Rectal smooth muscle tissue (tissue), 1 donor: ENCODE measurements at regions not wholly inside any gene's neighbourhood (a gene's known extent, or its start where the extent isn't known, plus 50 kb on each side); places are given as distances from the start of the nearest gene placed in this dataset.
"Not testable (repeated sequence)": the region's sequence is repeated elsewhere in the genome, so short reads cannot be mapped to it uniquely, and the experiment has no call there.

Experiments used
- H3K27ac ChIP-seq: one replicate; pipeline ENCODE4 v1.7.0; 2013; ENCODE audit warnings: low read depth, low read length, inconsistent platforms
- H3K27me3 ChIP-seq: one replicate; pipeline ENCODE4 v1.7.0; 2013; ENCODE audit warnings: low read length; ENCODE audit not compliant: control insufficient read depth, insufficient read depth
- H3K36me3 ChIP-seq: one replicate; pipeline ENCODE4 v1.7.0; 2013; ENCODE audit warnings: low read length; ENCODE audit not compliant: control insufficient read depth, insufficient read depth
- H3K4me1 ChIP-seq: one replicate; pipeline ENCODE4 v1.7.0; 2013; ENCODE audit warnings: low read length; ENCODE audit not compliant: control insufficient read depth, insufficient read depth
- H3K4me3 ChIP-seq: one replicate; pipeline ENCODE4 v1.7.0; 2013; ENCODE audit warnings: low read length
- H3K9ac ChIP-seq: one replicate; pipeline ENCODE4 v1.7.0; 2013; ENCODE audit warnings: low read length

- H3K9ac ChIP-seq = no peak overlapping the region
- H3K4me3 ChIP-seq = no peak overlapping the region
- H3K27me3 ChIP-seq = no peaks in the 10 kb centered on the region
- no peaks in the 10 kb centered on the region for H3K4me1 ChIP-seq
- no peaks in the 10 kb centered on the region for H3K36me3 ChIP-seq
- no peak overlapping the region for H3K27ac ChIP-seq
Observed at GRCh38 chr5:93235761-93236160, 345.3 kb downstream of the NR2F1-AS1 start.

GRCh38 chr5:93226202-93226735, 354.8 kb downstream of the NR2F1-AS1 start:
- H3K4me1 ChIP-seq = no peaks in the 10 kb centered on the region
- no peaks in the 10 kb centered on the region for H3K36me3 ChIP-seq
- H3K4me3 ChIP-seq = no peak overlapping the region
- no peak overlapping the region for H3K27ac ChIP-seq
- no peak overlapping the region for H3K9ac ChIP-seq
- no peaks in the 10 kb centered on the region for H3K27me3 ChIP-seq

- Histone ChIP-seq H3K4me3 (no peak overlapping the region), H3K27me3 (no peaks in the 10 kb centered on the region), H3K9ac (no peak overlapping the region), H3K4me1 (no peaks in the 10 kb centered on the region), H3K36me3 (no peaks in the 10 kb centered on the region), H3K27ac (no peak overlapping the region)
Observed at GRCh38 chr5:93225748-93226147, 355.3 kb downstream of the NR2F1-AS1 start.

DNA sequence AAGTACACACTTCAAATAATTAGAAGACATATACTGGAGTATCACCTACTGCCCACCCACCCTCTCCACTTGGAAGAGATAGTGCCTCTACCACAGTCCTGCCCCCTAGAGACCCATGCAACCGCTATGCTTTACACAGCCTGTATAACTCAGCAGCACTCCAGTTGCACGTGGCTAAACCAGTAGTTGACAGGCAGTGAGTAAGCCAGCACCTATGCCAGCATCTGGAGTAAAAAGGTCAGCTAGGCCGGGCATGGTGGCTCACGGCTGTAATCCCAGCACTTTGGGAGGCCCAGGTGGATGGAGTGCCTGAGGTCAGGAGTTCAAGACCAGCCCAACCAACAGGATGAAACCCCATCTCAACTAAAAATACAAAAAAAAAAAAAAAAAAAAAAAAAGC, 356.4 kb downstream of the NR2F1-AS1 start:
- H3K27me3 ChIP-seq = no peaks in the 10 kb centered on the region
- no peak overlapping the region for H3K9ac ChIP-seq
- no peaks in the 10 kb centered on the region for H3K36me3 ChIP-seq
- no peak overlapping the region for H3K27ac ChIP-seq
- no peak overlapping the region for H3K4me3 ChIP-seq
- H3K4me1 ChIP-seq = no peaks in the 10 kb centered on the region

DNA sequence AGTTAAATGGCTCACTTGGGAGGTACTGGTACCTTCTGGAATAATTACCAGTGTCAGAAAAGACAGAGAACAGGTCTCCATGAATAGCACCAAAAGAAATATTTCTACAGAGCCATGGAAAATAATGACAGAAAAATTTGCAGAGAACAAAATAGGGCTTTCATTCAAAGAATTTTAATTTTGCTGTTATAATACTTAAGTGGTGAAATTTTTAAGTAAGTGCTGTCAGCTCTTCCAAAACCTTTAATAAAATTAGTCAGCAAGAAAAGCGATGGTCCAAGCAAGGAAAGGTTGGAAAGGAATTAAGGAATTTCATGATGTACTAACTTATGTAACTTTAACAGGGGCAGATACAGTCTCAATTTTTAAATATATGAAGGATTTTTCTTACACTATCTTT, 359.2 kb downstream of the NR2F1-AS1 start:
- Histone ChIP-seq H3K9ac (no peak overlapping the region), H3K27me3 (no peaks in the 10 kb centered on the region), H3K4me3 (no peak overlapping the region), H3K4me1 (no peaks in the 10 kb centered on the region), H3K27ac (no peak overlapping the region), H3K36me3 (no peaks in the 10 kb centered on the region)

DNA sequence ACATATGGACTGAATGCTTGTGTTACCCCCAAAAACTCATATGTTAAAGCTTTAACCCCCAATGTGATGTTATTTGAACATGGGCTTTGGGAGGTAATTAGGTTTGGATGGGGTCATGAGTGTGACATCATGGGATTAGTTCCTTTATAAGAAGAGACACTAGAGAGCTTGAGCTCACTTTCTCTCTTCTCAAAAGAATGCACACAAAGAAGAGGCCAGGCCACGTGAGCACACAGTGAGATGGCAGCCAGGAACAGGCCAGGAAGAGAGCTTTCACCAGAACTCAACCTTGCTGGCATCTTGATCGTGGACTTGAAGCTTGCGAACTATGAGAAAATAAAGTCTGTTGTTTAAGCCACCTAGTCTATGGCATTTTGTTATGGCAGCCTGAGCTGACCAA, 360.6 kb downstream of the NR2F1-AS1 start:
- H3K36me3 ChIP-seq = no peaks in the 10 kb centered on the region
- H3K27ac ChIP-seq = no peak overlapping the region
- no peak overlapping the region for H3K9ac ChIP-seq
- H3K27me3 ChIP-seq = no peaks in the 10 kb centered on the region
- H3K4me3 ChIP-seq = no peak overlapping the region
- no peaks in the 10 kb centered on the region for H3K4me1 ChIP-seq

GRCh38 chr5:93219641-93220145, 361.3 kb downstream of the NR2F1-AS1 start:
- Histone ChIP-seq H3K4me1 (no peaks in the 10 kb centered on the region), H3K27me3 (no peaks in the 10 kb centered on the region), H3K27ac (no peak overlapping the region), H3K4me3 (no peak overlapping the region), H3K9ac (no peak overlapping the region), H3K36me3 (no peaks in the 10 kb centered on the region)

- H3K27ac ChIP-seq, H3K27me3 ChIP-seq, H3K36me3 ChIP-seq, H3K4me3 ChIP-seq, H3K9ac ChIP-seq, H3K4me1 ChIP-seq: not testable (repeated sequence)
Observed at GRCh38 chr5:93213111-93213794, 367.8 kb downstream of the NR2F1-AS1 start.

DNA sequence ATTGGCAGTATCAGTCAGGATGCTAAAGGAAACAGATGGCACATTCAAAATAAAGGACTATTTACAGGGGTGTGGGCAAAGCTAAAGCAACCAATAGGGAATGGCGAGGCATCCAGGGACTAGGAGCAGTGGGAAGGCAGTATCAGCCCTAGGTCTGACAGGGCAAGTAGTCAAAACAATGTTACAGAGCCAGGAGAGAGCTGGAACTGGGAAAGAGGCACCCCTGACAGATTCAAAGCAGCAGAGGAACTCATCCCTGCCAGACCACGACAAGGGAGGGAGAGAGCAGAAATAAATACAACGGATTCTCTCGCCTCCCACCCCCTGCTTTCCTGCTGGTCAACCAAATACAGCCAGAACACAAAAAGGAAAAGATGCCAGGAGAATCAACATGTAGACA, 371.5 kb downstream of the NR2F1-AS1 start:
- Histone ChIP-seq H3K27ac (no peak overlapping the region), H3K4me3 (no peak overlapping the region)

GRCh38 chr5:93208141-93208751, 372.8 kb downstream of the NR2F1-AS1 start:
- H3K27ac ChIP-seq = no peak overlapping the region
- H3K27me3 ChIP-seq = no peaks in the 10 kb centered on the region
- no peaks in the 10 kb centered on the region for H3K36me3 ChIP-seq
- H3K9ac ChIP-seq = no peak overlapping the region
- H3K4me1 ChIP-seq = no peaks in the 10 kb centered on the region
- H3K4me3 ChIP-seq = no peak overlapping the region

More for the DNA sequence above, 371.5 kb downstream of the NR2F1-AS1 start:
- Histone ChIP-seq H3K9ac (no peak overlapping the region), H3K36me3 (no peaks in the 10 kb centered on the region), H3K27me3 (no peaks in the 10 kb centered on the region), H3K4me1 (no peaks in the 10 kb centered on the region)

- H3K27me3 ChIP-seq = no peaks in the 10 kb centered on the region
- H3K9ac ChIP-seq = no peak overlapping the region
- H3K4me3 ChIP-seq = no peak overlapping the region
- H3K27ac ChIP-seq = no peak overlapping the region
- no peaks in the 10 kb centered on the region for H3K36me3 ChIP-seq
- H3K4me1 ChIP-seq = no peaks in the 10 kb centered on the region
Observed at GRCh38 chr5:93206203-93206602, 374.8 kb downstream of the NR2F1-AS1 start.

GRCh38 chr5:93201061-93201460, 380.0 kb downstream of the NR2F1-AS1 start:
- no peaks in the 10 kb centered on the region for H3K4me1 ChIP-seq
- no peak overlapping the region for H3K4me3 ChIP-seq
- H3K27me3 ChIP-seq = no peaks in the 10 kb centered on the region
- no peaks in the 10 kb centered on the region for H3K36me3 ChIP-seq
- no peak overlapping the region for H3K9ac ChIP-seq
- no peak overlapping the region for H3K27ac ChIP-seq

DNA sequence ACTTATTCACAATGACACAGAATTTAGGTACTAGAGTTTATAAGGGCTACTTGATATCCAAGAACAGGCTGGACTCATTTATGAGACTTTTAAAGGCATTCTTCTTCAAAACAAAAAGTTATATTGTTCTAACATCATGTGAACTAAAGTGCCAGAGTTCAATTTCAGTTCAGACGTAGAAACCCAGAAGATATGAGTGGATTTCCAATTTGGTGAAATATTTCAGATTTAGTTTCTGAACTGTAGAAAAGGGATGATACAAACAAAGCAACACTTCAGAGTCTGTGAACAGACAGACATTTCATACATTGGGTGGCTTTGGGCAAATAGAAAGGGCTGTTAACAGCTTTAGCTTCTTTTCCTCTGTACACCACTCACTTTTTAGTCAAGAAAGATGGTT, 384.0 kb downstream of the NR2F1-AS1 start:
- H3K27me3 ChIP-seq = no peaks in the 10 kb centered on the region
- no peaks in the 10 kb centered on the region for H3K4me1 ChIP-seq
- no peak overlapping the region for H3K9ac ChIP-seq
- no peak overlapping the region for H3K4me3 ChIP-seq
- H3K36me3 ChIP-seq = no peaks in the 10 kb centered on the region
- H3K27ac ChIP-seq = peak overlapping the region; percentile 55
